GM12878 (cell line): ENCODE measurements at regions not wholly inside any gene's neighbourhood (a gene's known extent, or its start where the extent isn't known, plus 50 kb on each side); places are given as distances from the start of the nearest gene placed in this dataset.

Source experiments
- CHD2 ChIP-seq: IDR thresholded peaks from 2 replicates; pipeline ENCODE4 v1.6.1; 2011; ENCODE audit warnings: low read depth, low read length, improper control_type of control experiment, borderline replicate concordance
- KAT2A ChIP-seq: conservative IDR thresholded peaks from 2 replicates; pipeline ENCODE4 v1.6.1; 2011; ENCODE audit warnings: low read depth, low read length; ENCODE audit not compliant: control insufficient read depth

- TF ChIP-seq CHD2 (no peak), KAT2A (no peak)
Measured at GRCh38 chr9:94014920-94015319, 59.8 kb upstream of the BARX1 start.
